DND-41 (cell line): ENCODE measurements at regions not wholly inside any gene's neighbourhood (a gene's known extent, or its start where the extent isn't known, plus 50 kb on each side); places are given as distances from the start of the nearest gene placed in this dataset.

Experiments
- ATAC-seq: fragments of 200-7000 bp; cut with Tn5 transposase; 3 replicates; pipeline ENCODE4 v1.9.1; 2021; ENCODE audit warnings: low read depth; ENCODE audit not compliant: insufficient read depth
- DNase-seq: peaks from one replicate; pipeline ENCODE4 v3.0.0-alpha.2; 2020
- H2AFZ ChIP-seq: 2 replicates; pipeline ENCODE4 v1.6.0; 2012; ENCODE audit warnings: low read depth, low read length
- H3K27ac ChIP-seq: 2 replicates; pipeline ENCODE4 v1.5.1; 2012; ENCODE audit warnings: low read length, inconsistent platforms
- H3K27me3 ChIP-seq: fragments of 200-600 bp; sonication (generic); 2 replicates; pipeline ENCODE4 v1.6.0; 2012; ENCODE audit warnings: low read length, mild to moderate bottlenecking, inconsistent platforms; ENCODE audit not compliant: insufficient read depth, poor library complexity
- H3K36me3 ChIP-seq: 2 replicates; pipeline ENCODE4 v1.5.1; 2012; ENCODE audit warnings: low read length, inconsistent platforms; ENCODE audit not compliant: insufficient read depth
- H3K4me1 ChIP-seq: 2 replicates; pipeline ENCODE4 v1.5.1; 2012; ENCODE audit warnings: mild to moderate bottlenecking, low read length; ENCODE audit not compliant: insufficient read depth
- H3K4me2 ChIP-seq: 2 replicates; pipeline ENCODE4 v1.6.0; 2012; ENCODE audit warnings: mild to moderate bottlenecking, moderate library complexity, low read length, inconsistent platforms; ENCODE audit not compliant: insufficient read depth
- H3K4me3 ChIP-seq, 2 experiments: fragments of 200-600 bp in 1 of 2; shearing (Covaris generic) in 1 of 2; 2 replicates each; pipeline ENCODE4 v1.5.1; 2012 to 2016; ENCODE audit warnings: inconsistent platforms in 2 of 2, low read length in 2 of 2, mild to moderate bottlenecking in 2 of 2, low read depth in 1 of 2, moderate library complexity in 1 of 2
- H3K79me2 ChIP-seq: 2 replicates; pipeline ENCODE4 v1.6.0; 2012; ENCODE audit warnings: low read length, inconsistent platforms; ENCODE audit not compliant: insufficient read depth
- H3K9ac ChIP-seq: 2 replicates; pipeline ENCODE4 v1.6.0; 2012; ENCODE audit warnings: low read depth, mild to moderate bottlenecking, inconsistent platforms, low read length, moderate library complexity
- H3K9me3 ChIP-seq: 2 replicates; pipeline ENCODE4 v1.5.1; 2012; ENCODE audit warnings: low read length, moderate library complexity, mild to moderate bottlenecking, inconsistent platforms; ENCODE audit not compliant: insufficient read depth, severe bottlenecking
- H4K20me1 ChIP-seq: 2 replicates; pipeline ENCODE4 v1.6.0; 2012; ENCODE audit warnings: low read length; ENCODE audit not compliant: insufficient read depth
- EZH2 ChIP-seq: IDR thresholded peaks from 3 replicates; pipeline ENCODE4 v1.6.1; 2012; ENCODE audit warnings: borderline replicate concordance, low read depth, mild to moderate bottlenecking, moderate library complexity, low read length, inconsistent platforms; ENCODE audit not compliant: severe bottlenecking
- TF ChIP-seq, protein P1 (sequence below): IDR thresholded peaks from 2 replicates; pipeline ENCODE4 v1.5.1; 2012; ENCODE audit warnings: borderline replicate concordance, low read length, moderate library complexity, mild to moderate bottlenecking; ENCODE audit not compliant: poor library complexity, severe bottlenecking; ENCODE audit errors: extremely low read depth

DNA sequence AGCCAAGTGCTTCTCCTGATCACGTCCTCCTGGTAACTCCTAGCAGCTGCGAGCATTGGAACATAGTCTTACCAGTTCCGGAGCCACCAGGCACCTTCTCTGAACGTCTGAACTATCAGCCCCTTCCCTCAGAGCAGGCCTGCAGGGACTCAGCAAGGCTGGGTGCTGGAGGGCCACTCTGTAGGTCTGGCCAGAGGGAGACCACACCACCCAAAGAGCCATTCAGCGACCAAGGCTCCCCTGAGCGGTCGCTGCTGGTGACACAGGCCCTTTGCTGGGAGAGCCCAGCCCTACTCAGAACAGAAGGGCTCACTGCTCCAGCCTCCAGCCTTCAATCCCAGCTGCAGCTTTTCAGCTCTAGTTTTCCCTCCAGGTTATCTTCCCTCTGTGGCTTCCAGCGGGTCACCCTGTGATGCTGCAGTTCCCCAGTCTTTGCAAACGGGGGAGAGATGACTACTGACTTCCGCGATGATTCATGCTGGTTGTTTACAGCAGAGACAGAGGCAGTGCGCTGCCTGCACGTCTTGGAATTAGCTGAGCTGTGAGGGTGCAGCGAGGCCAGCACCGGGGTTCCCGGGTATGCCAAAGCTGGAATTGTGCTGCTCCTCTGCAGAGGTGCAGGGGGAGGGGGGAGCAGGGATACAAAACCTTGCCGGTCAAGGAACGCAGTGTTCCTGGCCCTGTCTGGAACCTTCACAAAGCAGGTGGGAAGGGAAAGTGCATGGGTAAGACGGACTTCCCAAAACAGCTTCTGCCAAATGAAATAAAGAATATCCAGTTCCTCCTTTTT is 161.4 kb downstream of the LY86 start:
- no peak overlapping the region for H3K9ac ChIP-seq
- no peak for TF ChIP-seq EZH2
- TF ChIP-seq, protein P1, sequence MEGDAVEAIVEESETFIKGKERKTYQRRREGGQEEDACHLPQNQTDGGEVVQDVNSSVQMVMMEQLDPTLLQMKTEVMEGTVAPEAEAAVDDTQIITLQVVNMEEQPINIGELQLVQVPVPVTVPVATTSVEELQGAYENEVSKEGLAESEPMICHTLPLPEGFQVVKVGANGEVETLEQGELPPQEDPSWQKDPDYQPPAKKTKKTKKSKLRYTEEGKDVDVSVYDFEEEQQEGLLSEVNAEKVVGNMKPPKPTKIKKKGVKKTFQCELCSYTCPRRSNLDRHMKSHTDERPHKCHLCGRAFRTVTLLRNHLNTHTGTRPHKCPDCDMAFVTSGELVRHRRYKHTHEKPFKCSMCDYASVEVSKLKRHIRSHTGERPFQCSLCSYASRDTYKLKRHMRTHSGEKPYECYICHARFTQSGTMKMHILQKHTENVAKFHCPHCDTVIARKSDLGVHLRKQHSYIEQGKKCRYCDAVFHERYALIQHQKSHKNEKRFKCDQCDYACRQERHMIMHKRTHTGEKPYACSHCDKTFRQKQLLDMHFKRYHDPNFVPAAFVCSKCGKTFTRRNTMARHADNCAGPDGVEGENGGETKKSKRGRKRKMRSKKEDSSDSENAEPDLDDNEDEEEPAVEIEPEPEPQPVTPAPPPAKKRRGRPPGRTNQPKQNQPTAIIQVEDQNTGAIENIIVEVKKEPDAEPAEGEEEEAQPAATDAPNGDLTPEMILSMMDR: no peak
- no peaks in the 10 kb centered on the region for H3K36me3 ChIP-seq
- no peaks in the 10 kb centered on the region for H3K79me2 ChIP-seq
- no peak overlapping the region for H3K4me2 ChIP-seq
- H3K4me1 ChIP-seq: no peaks in the 10 kb centered on the region
- no peak for DNase-seq
- H3K27me3 ChIP-seq: no peaks in the 10 kb centered on the region
- H2AFZ ChIP-seq: no peak overlapping the region
- no peaks in the 10 kb centered on the region for H3K9me3 ChIP-seq
- no peak overlapping the region for H3K4me3 ChIP-seq
- H4K20me1 ChIP-seq: no peaks in the 10 kb centered on the region
- ATAC-seq: 0 out of 3 replicates have a peak, but pooled peaks have one; percentile 19
- H3K27ac ChIP-seq: no peak overlapping the region

DNA sequence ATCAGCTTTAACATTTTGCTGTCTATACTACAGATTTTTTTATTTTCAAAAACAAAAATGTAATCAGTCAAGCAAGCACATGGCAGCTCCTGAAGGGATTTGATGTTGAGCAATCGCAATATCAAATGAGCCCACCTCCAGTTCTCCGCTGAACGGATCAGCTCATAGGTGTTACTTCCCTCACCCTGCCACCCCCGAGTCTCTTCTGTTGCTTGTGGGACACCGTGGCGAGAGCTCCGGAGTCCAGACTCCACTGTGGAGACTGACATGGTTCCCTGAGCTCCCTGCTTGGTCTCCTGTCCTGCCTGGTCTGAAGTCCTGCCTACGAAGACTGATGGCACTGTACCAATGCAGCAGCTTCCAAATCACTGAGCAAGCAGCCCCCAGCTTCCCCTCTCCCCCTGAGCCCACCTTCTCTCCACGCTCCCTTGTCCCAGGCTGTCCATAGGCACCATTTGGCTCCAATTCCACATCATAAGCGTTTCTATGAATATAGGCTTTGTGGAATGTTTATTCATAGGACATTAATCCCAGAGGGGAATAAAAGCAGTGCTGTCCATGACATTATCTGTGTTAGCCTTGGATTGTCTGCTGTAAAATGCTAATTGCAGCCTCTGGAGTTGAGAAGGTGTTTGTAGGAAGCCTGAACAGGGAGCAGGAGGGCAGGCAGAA is 162.2 kb downstream of the LY86 start:
- Histone ChIP-seq H3K79me2 (no peaks in the 10 kb centered on the region), H3K4me1 (no peaks in the 10 kb centered on the region), H3K9me3 (no peaks in the 10 kb centered on the region), H4K20me1 (no peaks in the 10 kb centered on the region), H3K4me2 (no peak overlapping the region), H3K27me3 (no peaks in the 10 kb centered on the region), H3K36me3 (no peaks in the 10 kb centered on the region), H3K4me3 (no peak overlapping the region), H2AFZ (no peak overlapping the region), H3K27ac (no peak overlapping the region), H3K9ac (no peak overlapping the region)
- TF ChIP-seq EZH2: no peak
- TF ChIP-seq, protein P1: no peak
- DNase-seq (no peak), ATAC-seq (no peak)

DNA sequence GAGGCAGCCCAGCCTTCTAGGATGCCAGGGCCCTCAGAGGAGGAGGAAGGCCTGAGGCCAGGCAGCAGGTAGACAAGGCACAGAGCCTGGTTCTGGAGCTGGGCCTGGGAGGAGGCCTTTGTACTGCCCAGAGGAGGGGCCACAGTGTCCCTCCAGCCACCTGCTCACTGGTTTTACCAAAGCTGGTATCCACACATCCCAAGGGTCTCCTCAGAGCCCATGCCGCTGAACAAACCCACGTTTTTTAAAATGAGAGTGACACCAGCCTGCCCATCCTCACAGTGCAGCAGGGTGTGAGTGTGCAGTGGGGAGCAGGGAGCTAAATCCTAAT is 162.7 kb downstream of the LY86 start:
- Histone ChIP-seq H3K9me3 (no peaks in the 10 kb centered on the region), H3K36me3 (no peaks in the 10 kb centered on the region), H2AFZ (no peak overlapping the region), H3K4me3 (no peak overlapping the region), H3K27me3 (no peaks in the 10 kb centered on the region), H3K27ac (no peak overlapping the region), H3K9ac (no peak overlapping the region), H4K20me1 (no peaks in the 10 kb centered on the region), H3K4me2 (no peak overlapping the region), H3K4me1 (no peaks in the 10 kb centered on the region), H3K79me2 (no peaks in the 10 kb centered on the region)
- TF ChIP-seq EZH2: no peak
- TF ChIP-seq, protein P1: no peak
- no peak for DNase-seq
- 0 out of 3 replicates have a peak, but pooled peaks have one; percentile 31 for ATAC-seq
